ENCODE measurements at regions not wholly inside any gene's neighbourhood (a gene's known extent, or its start where the extent isn't known, plus 50 kb on each side); places are given as distances from the start of the nearest gene placed in this dataset.
A peak's percentile ranks its signal among the peaks of the same experiment; 100 is the strongest.
"Not testable (repeated sequence)": the region's sequence is repeated elsewhere in the genome, so short reads cannot be mapped to it uniquely, and the experiment has no call there.

GRCh38 chr14:28599191-28599590 lies 167.4 kb upstream of the FOXG1 start:
- no peak for DNase-seq (ENCODE audit: low read depth, low spot score)

DNA sequence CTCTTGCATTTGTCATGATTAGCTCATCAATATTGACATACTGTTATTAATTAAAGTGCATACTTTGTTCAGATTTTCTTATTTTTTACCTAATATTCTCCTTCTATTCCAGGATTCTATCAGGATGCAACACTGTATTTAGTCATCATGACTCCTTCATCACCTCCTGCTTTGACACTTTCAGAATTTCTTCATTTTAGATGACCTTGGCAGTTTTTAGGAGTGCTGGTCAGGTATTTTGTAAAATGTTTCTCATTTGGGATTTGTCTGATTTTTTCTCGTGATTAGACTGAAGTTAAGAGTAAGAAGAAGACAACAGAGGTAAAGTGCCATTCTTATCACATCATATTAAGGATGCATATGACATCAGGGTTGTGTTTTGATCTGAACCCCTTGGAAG lies 167.0 kb upstream of the FOXG1 start:
- DNase-seq (ENCODE audit: low read depth, low spot score) = no peak

GRCh38 chr14:28603606-28604005 lies 163.0 kb upstream of the FOXG1 start:
- DNase-seq (ENCODE audit: low read depth, low spot score) = peak; percentile 5

DNA sequence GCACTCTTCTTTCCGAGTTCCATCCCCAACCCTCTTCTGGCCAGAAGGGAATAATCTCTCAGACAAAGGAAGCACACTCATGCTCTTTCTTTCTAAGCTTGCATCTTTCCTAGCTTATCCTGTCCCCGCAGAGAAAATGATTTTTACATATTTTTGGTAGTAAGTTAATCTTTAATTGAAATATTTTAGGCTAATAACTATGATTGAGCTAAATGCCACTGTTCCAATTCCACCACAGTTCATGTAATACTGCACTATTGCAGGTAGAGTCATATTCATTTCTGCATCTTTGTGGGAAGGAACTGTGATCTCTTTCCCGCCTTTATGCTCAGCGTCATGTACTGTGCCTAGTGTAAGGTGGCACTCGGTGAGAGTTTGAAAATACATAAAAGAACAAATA lies 158.9 kb upstream of the FOXG1 start:
- DNase-seq (ENCODE audit: low read depth, low spot score) = no peak

GRCh38 chr14:28608443-28608842 lies 158.1 kb upstream of the FOXG1 start:
- DNase-seq (ENCODE audit: low read depth, low spot score) = peak; percentile 40

- peak; percentile 88 for DNase-seq (ENCODE audit: low read depth, low spot score)
Measured at GRCh38 chr14:28608851-28609828, 157.4 kb upstream of the FOXG1 start.

- no peak for DNase-seq (ENCODE audit: low read depth, low spot score)
Measured at GRCh38 chr14:28612414-28612813, 154.2 kb upstream of the FOXG1 start.

GRCh38 chr14:28613532-28613931 lies 153.1 kb upstream of the FOXG1 start:
- no peak for DNase-seq (ENCODE audit: low read depth, low spot score)

DNA sequence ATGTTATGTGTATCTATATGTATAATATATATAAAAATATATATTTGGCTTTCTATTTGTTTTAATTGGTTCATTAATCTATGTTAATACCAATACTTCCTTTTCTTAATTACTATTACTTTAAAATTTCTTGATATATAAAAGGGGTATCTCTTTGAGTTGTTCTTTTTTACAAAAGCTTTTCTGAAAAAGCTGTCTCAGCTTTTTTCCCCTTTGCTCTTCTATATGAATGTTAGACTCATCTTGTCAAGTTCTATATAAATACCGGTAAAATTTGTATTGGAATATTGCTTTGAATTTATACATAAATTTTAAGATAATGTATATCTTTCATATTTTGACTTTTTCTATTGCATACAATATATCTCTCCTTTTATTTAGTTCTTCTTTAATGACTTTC lies 139.8 kb upstream of the FOXG1 start:
- DNase-seq (ENCODE audit: low read depth, low spot score) = no peak

DNA sequence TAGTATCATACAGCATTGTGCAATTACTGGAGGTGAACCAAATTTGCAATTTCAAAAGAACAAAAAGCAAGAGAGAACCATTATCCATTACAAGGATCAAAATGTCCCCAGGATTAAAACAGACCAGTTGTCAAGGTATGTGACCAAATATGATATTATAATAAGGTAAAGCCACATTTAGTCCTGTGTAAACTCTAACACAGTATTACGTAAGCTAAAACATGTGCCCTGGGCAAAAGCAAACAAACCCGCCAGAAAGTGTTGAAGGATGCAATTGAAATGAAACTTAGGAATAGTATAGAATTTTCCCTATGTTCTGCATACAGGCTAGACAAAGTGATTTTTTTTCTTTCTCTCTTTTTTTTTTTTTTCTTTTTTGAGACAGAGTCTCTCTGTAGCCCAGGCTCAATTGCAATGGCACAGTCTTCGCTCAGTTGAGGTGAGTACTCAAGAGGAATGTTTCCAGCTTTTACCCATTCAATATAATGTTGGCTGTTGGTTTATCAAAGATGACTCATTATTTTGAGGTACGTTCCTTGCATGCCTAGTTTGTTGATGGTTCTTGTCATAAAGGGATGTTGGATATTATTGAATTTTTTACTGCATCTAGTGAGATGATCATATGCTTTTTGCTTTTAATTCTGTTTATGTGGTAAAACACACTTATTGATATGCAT lies 137.1 kb upstream of the FOXG1 start:
- no peak for DNase-seq (ENCODE audit: low read depth, low spot score)

DNA sequence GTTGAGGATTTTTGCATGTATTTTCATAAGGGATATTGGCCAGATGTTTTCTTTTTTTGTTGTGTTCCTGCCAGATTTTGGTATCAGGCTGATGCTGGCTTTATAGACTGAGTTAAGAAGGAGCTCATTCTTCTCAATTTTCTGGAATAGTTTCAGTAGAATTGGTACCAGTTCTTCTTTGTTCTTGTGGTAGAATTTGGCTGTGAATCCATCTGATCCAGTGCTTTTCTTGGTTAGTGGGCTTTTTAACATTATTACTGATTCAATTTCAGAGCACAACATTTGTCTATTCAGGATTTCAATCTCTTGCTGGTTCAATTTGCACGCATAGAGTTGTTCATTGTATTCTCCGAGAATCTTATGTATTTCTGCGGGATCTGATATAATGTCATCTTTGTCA lies 136.5 kb upstream of the FOXG1 start:
- no peak for DNase-seq (ENCODE audit: low read depth, low spot score)

DNA sequence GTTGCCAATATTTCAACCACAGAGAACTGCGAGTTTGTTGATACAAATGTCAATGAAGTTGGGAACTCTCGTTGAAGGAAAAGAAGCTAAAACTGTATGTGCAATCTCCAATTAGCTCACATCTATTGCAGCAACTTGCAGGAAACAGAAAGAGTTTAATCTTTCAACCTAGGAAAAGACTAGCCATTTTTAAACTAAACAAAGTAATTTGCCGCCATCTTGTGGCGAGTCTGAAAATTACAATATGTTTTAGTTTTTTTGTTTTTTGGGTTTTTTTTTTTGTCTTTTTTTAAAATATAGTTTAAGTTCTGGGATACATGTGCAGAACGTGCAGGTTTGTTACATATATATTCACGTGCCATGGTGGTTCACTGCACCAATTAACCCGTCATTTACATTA lies 131.2 kb upstream of the FOXG1 start:
- peak; percentile 56 for DNase-seq (ENCODE audit: low read depth, low spot score)

- DNase-seq (ENCODE audit: low read depth, low spot score) = not testable (repeated sequence)
Measured at GRCh38 chr14:28635816-28636215, 130.8 kb upstream of the FOXG1 start.

- DNase-seq (ENCODE audit: low read depth, low spot score) = not testable (repeated sequence)
Measured at GRCh38 chr14:28641189-28641588, 125.4 kb upstream of the FOXG1 start.

GRCh38 chr14:28651148-28651547 lies 115.4 kb upstream of the FOXG1 start:
- DNase-seq (ENCODE audit: low read depth, low spot score) = peak; percentile 49

DNA sequence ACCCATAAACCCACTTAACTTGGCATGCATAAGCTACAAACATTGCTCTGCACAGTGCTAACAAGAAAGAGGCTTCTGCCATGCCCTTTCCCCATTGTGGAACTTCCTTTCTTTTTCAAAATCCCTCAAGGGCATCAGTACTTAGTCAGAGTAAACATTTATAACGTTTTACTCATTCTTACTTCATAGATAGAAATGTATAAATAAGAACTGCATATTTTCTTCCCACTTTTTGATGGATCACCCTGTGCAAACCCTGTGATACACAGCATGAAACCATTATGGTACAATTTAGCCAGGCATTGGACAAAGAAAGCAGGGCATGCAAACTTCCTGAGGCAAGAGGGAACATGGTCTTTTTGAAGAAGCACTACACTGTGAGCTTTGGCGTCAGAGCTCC lies 113.8 kb upstream of the FOXG1 start:
- DNase-seq (ENCODE audit: low read depth, low spot score) = peak; percentile 58

- DNase-seq (ENCODE audit: low read depth, low spot score) = no peak
Measured at GRCh38 chr14:28653521-28653920, 113.1 kb upstream of the FOXG1 start.

DNA sequence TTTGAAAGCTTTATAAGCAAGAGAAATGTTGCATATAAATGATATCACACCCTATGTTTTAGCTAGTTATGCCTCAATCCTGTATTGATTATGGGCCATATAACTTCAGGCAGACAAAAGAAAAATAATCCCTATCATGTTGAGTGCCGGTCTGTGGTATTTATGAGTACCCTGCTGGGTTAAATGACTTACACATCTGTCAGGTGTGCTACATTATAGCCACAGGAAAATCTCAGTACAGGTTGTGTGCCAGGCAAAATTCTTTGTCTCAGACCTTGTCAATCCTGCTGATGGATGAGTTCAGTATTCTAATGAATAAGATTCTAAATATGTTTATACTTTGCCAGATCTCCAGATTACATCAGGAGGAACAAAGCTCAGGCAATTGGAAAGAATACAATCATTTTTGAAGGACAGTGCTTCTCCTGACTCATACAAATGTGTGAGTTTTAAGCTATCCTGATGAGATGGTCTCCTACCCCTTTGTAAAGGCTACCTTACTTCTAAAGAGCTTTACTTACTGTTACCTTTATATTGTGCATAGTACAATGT lies 109.8 kb upstream of the FOXG1 start:
- DNase-seq (ENCODE audit: low read depth, low spot score) = no peak

- DNase-seq (ENCODE audit: low read depth, low spot score) = peak; percentile 96
Measured at GRCh38 chr14:28661171-28661772, 105.3 kb upstream of the FOXG1 start.

- peak; percentile 31 for DNase-seq (ENCODE audit: low read depth, low spot score)
Measured at GRCh38 chr14:28666961-28667360, 99.6 kb upstream of the FOXG1 start.

DNA sequence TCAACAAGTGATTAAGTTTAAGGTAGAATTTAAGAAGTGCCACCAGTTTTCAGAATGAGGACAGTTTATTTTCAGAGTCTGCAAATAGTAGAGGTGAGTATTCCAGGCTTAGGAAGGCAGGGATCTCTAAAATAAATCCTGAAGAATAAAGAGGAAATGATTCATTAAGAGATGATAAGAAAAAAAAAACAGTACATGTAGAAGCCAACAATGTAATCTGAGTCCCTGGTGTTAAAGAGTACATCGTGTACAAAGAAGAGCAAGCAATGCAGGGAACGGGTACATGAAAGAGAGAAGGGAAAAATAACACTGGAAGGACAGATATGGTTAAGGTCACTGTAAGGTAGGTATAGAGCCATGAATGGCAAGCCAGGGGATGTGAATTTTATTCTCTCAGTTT lies 95.2 kb upstream of the FOXG1 start:
- DNase-seq (ENCODE audit: low read depth, low spot score) = peak; percentile 47

DNA sequence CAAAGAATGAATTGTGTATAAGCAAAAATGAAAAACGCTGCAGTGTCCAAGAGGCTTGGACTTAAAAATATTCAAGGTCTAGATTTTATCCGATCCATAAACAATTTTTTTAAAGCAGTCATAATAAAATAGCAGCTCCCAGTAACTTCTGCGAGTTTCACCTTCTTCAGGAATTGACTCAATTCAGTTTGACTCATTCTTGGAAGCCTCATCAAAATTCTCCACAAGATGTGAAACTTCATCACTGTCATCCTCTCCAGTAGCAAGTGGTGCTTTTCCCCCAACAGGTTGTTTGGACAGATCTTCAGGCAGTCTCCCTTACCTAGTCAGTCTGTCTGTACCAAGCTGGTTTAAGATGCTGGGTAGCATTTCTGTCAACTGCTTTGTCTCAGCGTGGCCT lies 93.5 kb upstream of the FOXG1 start:
- DNase-seq (ENCODE audit: low read depth, low spot score) = peak; percentile 14

Measured in astrocyte of the hippocampus (primary cell).